Tibial artery (tissue), 4 donors: ENCODE measurements at regions not wholly inside any gene's neighbourhood (a gene's known extent, or its start where the extent isn't known, plus 50 kb on each side); places are given as distances from the start of the nearest gene placed in this dataset.

Experiments used
- DNase-seq, 2 donors: peaks; one replicate each; pipeline ENCODE4 v3.0.0-alpha.2; 2019
- H3K27ac ChIP-seq, 2 donors: fragments of 200-600 bp; sonication (generic) in 1 of 2; 1 replicate in 1 of 2; 2 replicates in 1 of 2; pipeline ENCODE4 v1.5.1; 2018 to 2019; ENCODE audit warnings: mild to moderate bottlenecking in 1 of 2
- H3K27me3 ChIP-seq, 2 donors: fragments of 200-600 bp; sonication (generic) in 1 of 2; one replicate each; pipeline versions ENCODE4 v1.5.1 to v1.6.0; 2016 to 2019
- H3K36me3 ChIP-seq, 3 donors: fragments of 200-600 bp; sonication (generic) in 2 of 3; one replicate each; pipeline ENCODE4 v1.5.1; 2016 to 2019; ENCODE audit warnings: mild to moderate bottlenecking in 2 of 3
- H3K4me1 ChIP-seq, 4 donors: fragments of 200-600 bp; sonication (generic) in 2 of 4; 1 replicate in 3 of 4; 2 replicates in 1 of 4; pipeline ENCODE4 v1.5.1; 2016 to 2019
- H3K4me3 ChIP-seq, 2 donors: fragments of 200-600 bp; sonication (generic) in 1 of 2; 1 replicate in 1 of 2; 2 replicates in 1 of 2; pipeline ENCODE4 v1.5.1; 2018 to 2019; ENCODE audit warnings: mild to moderate bottlenecking in 2 of 2
- H3K9me3 ChIP-seq, 3 donors: fragments of 200-600 bp; sonication (generic) in 1 of 3; one replicate each; pipeline ENCODE4 v1.5.1; 2016 to 2019
- intact Hi-C: fragments of 100-400 bp; cut with DNase I; formaldehyde crosslinking; loops from one replicate; pipeline ENCODE4 v1.15.0; 2023; ENCODE audit warnings: low total_unique reads
- TF ChIP-seq, protein P1 (sequence below), 2 experiments: fragments of 200-600 bp in 1 of 2; fragments of 450-650 bp in 1 of 2; IDR thresholded peaks; one replicate each; pipeline ENCODE4 v1.5.1; 2017 to 2019; ENCODE audit warnings: antibody characterized with exemption in 2 of 2, mild to moderate bottlenecking in 1 of 2, moderate library complexity in 1 of 2

DNA sequence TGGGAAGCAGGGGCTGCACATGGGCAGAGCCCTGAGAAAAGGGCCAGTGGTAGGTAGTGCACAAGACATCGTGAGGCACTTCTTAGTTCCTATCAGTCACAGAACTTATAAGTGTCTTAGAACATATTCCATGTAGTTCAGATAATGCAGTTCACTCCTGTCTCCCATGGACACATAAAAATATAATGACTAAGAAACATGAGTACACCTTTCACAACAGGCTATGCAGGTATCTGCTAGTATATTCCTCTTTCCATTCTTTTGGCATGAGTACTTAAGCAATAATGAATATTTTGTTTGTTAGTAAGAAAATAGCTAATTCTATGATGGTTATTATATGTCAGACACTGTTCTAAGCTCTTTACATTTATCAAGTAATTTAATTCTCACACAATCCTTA is 808.4 kb downstream of the BCL11A start:
- intact Hi-C loops = no loop called here
- H3K27ac ChIP-seq = no peak overlapping the region
- H3K9me3 ChIP-seq = no peaks in the 10 kb centered on the region
- no peak overlapping the region for H3K4me3 ChIP-seq
- H3K36me3 ChIP-seq = no peaks in the 10 kb centered on the region
- no peak for DNase-seq
- no peaks in the 10 kb centered on the region for H3K4me1 ChIP-seq
- H3K27me3 ChIP-seq = no peaks in the 10 kb centered on the region
- TF ChIP-seq, protein P1, sequence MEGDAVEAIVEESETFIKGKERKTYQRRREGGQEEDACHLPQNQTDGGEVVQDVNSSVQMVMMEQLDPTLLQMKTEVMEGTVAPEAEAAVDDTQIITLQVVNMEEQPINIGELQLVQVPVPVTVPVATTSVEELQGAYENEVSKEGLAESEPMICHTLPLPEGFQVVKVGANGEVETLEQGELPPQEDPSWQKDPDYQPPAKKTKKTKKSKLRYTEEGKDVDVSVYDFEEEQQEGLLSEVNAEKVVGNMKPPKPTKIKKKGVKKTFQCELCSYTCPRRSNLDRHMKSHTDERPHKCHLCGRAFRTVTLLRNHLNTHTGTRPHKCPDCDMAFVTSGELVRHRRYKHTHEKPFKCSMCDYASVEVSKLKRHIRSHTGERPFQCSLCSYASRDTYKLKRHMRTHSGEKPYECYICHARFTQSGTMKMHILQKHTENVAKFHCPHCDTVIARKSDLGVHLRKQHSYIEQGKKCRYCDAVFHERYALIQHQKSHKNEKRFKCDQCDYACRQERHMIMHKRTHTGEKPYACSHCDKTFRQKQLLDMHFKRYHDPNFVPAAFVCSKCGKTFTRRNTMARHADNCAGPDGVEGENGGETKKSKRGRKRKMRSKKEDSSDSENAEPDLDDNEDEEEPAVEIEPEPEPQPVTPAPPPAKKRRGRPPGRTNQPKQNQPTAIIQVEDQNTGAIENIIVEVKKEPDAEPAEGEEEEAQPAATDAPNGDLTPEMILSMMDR (IDR thresholded peaks at IDR 0.05) = no peak

DNA sequence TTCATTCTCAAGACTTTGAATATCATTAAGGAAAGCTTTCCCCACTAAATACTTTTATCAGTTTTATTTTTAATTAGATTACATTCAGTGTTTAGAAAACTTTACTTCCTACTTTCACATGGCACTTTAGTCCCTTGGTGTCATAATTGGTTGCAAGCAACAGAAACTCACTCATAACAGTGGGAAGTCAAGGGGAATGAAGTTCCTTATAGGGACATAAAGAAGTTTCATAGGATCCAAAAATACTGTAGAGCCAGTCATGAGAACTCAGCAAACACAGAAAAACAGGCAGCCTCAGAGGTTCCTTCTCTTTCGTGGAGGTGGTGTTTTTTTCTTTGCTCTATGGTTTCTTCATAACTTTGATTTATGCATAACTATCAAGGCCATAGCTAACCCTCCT is 809.0 kb downstream of the BCL11A start:
- Histone ChIP-seq H3K36me3 (no peaks in the 10 kb centered on the region), H3K4me3 (no peak overlapping the region), H3K9me3 (no peaks in the 10 kb centered on the region), H3K27me3 (no peaks in the 10 kb centered on the region), H3K27ac (no peak overlapping the region), H3K4me1 (no peaks in the 10 kb centered on the region)
- intact Hi-C loops = no loop called here
- TF ChIP-seq, protein P1 (IDR thresholded peaks at IDR 0.05) = no peak
- DNase-seq = no peak

DNA sequence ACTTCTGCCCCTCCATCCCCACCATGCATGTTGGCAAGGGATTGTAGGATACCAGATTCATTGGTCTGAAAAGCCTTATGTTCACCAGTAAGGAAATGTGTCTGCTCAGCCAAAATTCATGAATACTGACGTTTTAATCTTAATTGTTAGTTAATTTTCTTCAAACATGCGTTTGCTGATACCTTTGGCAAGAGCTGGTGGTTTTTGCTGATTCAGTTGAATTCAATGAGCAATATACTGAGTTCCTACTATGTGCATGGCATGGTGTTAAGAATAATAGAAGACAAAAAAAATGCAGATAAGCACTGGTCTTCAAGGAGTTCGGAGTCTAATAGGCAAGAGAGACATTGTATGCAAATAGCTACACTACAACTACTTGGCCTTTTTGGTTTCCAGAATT is 811.6 kb downstream of the BCL11A start:
- no peaks in the 10 kb centered on the region for H3K9me3 ChIP-seq
- no peak for DNase-seq
- TF ChIP-seq, protein P1 (IDR thresholded peaks at IDR 0.05) = no peak
- H3K36me3 ChIP-seq = no peaks in the 10 kb centered on the region
- intact Hi-C loops = no loop called here
- no peak overlapping the region for H3K27ac ChIP-seq
- no peaks in the 10 kb centered on the region for H3K4me1 ChIP-seq
- no peaks in the 10 kb centered on the region for H3K27me3 ChIP-seq
- H3K4me3 ChIP-seq = no peak overlapping the region

DNA sequence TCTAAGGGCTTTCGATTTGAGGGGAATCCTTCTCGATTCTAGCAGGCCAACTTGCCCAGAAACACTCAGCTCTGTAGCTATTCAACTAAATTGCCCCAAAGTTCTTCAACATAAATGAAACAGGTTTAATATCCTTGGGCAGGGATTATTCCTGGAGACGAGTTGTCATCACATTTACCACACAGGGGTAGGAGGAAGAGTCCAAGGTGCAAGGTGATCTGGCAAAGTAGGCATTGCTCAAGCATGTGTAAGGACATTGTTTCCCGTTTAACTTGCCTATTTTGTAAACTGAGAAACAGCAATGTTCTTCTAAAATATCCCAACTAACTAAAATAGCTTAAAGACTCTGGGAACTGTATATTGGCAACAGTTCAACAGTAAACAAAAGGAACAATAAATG is 814.3 kb downstream of the BCL11A start:
- intact Hi-C loops = no loop called here
- H3K27me3 ChIP-seq = no peaks in the 10 kb centered on the region
- no peak overlapping the region for H3K4me3 ChIP-seq
- H3K9me3 ChIP-seq = no peaks in the 10 kb centered on the region
- no peak overlapping the region for H3K27ac ChIP-seq
- H3K36me3 ChIP-seq = no peaks in the 10 kb centered on the region
- no peaks in the 10 kb centered on the region for H3K4me1 ChIP-seq
- TF ChIP-seq, protein P1 (IDR thresholded peaks at IDR 0.05) = no peak
- no peak for DNase-seq

DNA sequence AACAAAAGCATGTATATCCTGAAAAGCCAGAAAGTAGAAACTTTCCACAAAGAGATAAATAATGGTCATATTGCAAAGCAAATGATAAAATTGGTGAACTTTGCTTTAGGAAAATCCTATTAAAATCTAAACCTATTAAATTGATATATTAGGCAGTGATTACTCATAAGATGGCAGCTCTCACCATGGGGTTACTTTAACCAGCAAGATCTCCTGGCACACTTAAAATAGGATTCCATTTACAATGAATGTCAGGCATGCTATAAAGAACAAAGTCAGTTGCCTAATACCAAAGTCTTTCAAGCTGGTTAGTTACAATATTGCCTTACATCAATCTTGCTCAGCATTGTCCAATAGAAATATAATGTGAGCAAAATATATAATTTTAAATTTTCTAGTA is 816.2 kb downstream of the BCL11A start:
- TF ChIP-seq, protein P1 (IDR thresholded peaks at IDR 0.05) = no peak
- Histone ChIP-seq H3K9me3 (no peaks in the 10 kb centered on the region), H3K4me1 (no peaks in the 10 kb centered on the region), H3K27me3 (no peaks in the 10 kb centered on the region), H3K27ac (no peak overlapping the region), H3K36me3 (no peaks in the 10 kb centered on the region), H3K4me3 (no peak overlapping the region)
- DNase-seq = no peak
- intact Hi-C loops = no loop called here

DNA sequence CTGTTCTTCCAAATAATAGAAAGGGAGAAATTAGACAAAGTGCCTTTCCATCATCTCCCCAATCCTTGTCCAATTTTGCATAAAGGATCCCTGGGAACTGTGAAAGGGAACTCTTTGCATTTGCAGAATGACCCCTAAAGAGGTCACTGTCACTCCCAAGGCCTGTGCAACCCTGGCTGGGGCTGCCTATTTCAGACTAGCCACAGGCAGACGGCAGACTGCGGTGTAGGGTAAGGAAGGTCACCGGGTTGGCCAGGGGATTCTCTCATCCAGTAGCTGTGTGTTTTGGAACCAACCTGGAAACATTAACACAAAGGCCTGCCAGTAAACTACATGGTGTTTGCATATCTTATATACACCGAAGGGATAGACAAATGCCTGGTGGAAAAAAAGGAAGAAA is 818.7 kb downstream of the BCL11A start:
- Histone ChIP-seq H3K9me3 (no peaks in the 10 kb centered on the region), H3K36me3 (no peaks in the 10 kb centered on the region), H3K27me3 (no peaks in the 10 kb centered on the region), H3K27ac (no peak overlapping the region), H3K4me3 (no peak overlapping the region), H3K4me1 (no peaks in the 10 kb centered on the region)
- intact Hi-C loops = no loop called here
- TF ChIP-seq, protein P1 (IDR thresholded peaks at IDR 0.05) = no peak
- DNase-seq = no peak
